GM12892 (cell line): ENCODE measurements at regions not wholly inside any gene's neighbourhood (a gene's known extent, or its start where the extent isn't known, plus 50 kb on each side); places are given as distances from the start of the nearest gene placed in this dataset.

Source experiments
- POLR2A ChIP-seq: IDR thresholded peaks from 2 replicates; pipeline ENCODE4 v1.6.1; 2011; ENCODE audit warnings: low read depth, low read length, control low read depth
- POLR2AphosphoS5 ChIP-seq: IDR thresholded peaks from 2 replicates; pipeline ENCODE4 v1.6.1; 2011; ENCODE audit warnings: low read depth, low read length, control low read depth

- no peak for TF ChIP-seq POLR2AphosphoS5
- no peak for TF ChIP-seq POLR2A
Measured at GRCh38 chr2:221629468-221629867, 57.4 kb upstream of the EPHA4 start.
